ENCODE measurements at regions not wholly inside any gene's neighbourhood (a gene's known extent, or its start where the extent isn't known, plus 50 kb on each side); places are given as distances from the start of the nearest gene placed in this dataset.

DNA sequence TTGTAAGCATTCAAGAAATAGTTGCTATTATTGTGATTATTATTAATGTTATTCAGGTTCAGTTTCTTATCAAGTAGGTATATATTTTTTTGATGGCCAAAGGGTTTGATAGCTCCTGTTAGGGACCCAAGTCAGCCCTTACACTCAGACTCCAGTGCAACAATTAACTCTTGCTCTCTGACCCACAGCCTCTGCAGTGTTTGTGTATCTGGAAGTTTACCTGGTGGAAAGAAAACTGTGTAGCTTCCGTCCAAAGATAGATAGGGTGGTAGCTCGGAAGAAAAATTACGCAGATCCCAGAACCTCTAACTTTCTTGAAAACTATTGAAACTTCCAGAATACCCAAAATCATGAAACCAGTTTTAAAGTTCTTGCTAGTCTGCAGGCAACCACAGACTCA, 58.6 kb upstream of the IGFBP2 start:
- FAIRE-seq, result no peak
- DNase-seq (ENCODE audit: insufficient read length, low spot score), result no peak

DNA sequence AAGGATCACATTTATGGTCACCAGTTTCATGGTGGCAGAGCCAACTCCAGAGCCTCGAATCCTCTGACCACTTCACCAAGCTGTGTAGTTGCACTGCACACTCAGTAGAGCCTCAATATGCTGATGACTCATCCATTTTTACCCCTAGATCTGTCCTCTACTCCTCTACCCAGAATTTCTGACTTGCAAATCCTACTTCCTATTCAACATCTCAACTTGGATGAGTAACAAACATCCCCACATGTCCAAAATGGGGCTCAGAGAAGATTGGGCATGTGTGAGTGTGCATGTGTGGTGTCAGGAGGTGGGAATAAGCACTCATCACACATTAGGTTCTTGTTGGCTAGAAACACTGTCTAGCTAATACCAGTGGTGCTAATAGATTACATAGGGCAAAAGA, 57.8 kb upstream of the IGFBP2 start:
- FAIRE-seq, result no peak
- DNase-seq (ENCODE audit: insufficient read length, low spot score), result no peak

GRCh38 chr2:216576616-216577015, 56.6 kb upstream of the IGFBP2 start:
- FAIRE-seq (no peak), DNase-seq (ENCODE audit: insufficient read length, low spot score) (no peak)

- DNase-seq (ENCODE audit: insufficient read length, low spot score) (no peak), FAIRE-seq (no peak)
These were observed 54.9 kb upstream of the IGFBP2 start for GRCh38 chr2:216578325-216578724.

DNA sequence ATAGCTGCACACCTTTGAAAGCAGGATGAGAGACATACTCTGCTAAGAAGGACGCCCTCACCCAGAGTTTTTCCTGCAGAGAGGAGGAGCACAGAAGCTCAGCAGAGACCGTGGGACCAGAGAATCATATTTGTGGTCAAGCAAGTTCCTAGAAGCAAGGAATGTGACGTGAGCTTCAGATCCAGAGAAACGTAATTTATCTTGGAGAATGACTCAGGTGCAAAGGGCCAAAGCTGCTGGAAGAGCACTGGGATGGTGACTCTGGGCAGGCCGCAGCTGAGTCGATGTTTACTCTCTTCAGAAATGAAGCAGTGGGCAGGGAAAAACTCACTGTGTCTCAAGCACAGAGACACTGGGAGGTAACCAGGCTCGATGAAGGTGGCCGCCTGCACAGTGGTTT, 50.1 kb upstream of the IGFBP2 start:
- FAIRE-seq, result peak; percentile 52
- DNase-seq (ENCODE audit: insufficient read length, low spot score), result peak; percentile 45
